GM12864 (cell line): ENCODE measurements at regions not wholly inside any gene's neighbourhood (a gene's known extent, or its start where the extent isn't known, plus 50 kb on each side); places are given as distances from the start of the nearest gene placed in this dataset.
A peak's percentile ranks its signal among the peaks of the same experiment; 100 is the strongest.

Experiments
- DNase-seq: peaks from one replicate; pipeline ENCODE4 v3.0.0-alpha.2; 2011; ENCODE audit warnings: low read depth
- H3K4me3 ChIP-seq: 2 replicates; pipeline ENCODE4 v1.5.1; 2011; ENCODE audit warnings: mild to moderate bottlenecking, low read depth, low read length, control low read depth
- TF ChIP-seq, protein P1 (sequence below): IDR thresholded peaks from 2 replicates; pipeline ENCODE4 v1.5.1; 2011; ENCODE audit warnings: low read depth, mild to moderate bottlenecking, moderate library complexity, low read length, control low read depth, inconsistent platforms; ENCODE audit errors: missing control alignments

DNA sequence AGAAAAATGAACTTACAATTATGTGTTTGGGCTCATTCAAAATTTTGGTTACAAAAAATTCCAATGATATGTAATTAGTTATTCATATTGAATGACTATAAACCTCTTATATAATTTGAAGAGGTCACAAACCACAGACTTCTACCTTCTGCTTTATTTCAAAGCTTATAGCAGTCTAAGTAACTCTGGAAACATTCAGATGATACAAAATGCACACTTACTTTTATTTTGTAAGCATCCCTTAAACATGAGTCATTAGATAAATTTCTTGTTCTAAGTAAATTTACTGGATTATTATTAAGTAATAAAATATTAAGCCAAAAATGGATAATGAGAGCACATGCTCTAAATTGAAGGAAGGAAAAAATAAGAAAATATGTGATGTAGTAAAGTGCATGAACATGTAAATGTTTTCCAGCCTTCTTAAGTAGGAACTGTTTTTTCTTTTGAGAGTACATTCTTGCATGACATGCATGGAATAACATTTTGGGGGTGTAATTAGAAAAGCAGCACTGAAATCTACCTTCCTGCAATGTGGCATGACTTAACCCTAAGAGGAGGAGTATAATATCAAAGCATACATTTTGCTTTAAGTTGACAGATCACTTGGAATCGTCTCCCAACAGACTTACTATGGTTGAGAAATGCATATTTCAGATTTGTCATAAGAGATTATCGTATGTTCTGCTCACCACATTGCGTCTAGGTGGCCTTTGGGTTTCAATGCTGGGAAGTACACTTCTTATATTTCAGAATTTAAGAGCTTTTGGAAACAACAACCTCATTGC, 372.7 kb upstream of the HSF2 start:
- no peak for DNase-seq
- TF ChIP-seq, protein P1, sequence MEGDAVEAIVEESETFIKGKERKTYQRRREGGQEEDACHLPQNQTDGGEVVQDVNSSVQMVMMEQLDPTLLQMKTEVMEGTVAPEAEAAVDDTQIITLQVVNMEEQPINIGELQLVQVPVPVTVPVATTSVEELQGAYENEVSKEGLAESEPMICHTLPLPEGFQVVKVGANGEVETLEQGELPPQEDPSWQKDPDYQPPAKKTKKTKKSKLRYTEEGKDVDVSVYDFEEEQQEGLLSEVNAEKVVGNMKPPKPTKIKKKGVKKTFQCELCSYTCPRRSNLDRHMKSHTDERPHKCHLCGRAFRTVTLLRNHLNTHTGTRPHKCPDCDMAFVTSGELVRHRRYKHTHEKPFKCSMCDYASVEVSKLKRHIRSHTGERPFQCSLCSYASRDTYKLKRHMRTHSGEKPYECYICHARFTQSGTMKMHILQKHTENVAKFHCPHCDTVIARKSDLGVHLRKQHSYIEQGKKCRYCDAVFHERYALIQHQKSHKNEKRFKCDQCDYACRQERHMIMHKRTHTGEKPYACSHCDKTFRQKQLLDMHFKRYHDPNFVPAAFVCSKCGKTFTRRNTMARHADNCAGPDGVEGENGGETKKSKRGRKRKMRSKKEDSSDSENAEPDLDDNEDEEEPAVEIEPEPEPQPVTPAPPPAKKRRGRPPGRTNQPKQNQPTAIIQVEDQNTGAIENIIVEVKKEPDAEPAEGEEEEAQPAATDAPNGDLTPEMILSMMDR = no peak
- H3K4me3 ChIP-seq = no peak overlapping the region

DNA sequence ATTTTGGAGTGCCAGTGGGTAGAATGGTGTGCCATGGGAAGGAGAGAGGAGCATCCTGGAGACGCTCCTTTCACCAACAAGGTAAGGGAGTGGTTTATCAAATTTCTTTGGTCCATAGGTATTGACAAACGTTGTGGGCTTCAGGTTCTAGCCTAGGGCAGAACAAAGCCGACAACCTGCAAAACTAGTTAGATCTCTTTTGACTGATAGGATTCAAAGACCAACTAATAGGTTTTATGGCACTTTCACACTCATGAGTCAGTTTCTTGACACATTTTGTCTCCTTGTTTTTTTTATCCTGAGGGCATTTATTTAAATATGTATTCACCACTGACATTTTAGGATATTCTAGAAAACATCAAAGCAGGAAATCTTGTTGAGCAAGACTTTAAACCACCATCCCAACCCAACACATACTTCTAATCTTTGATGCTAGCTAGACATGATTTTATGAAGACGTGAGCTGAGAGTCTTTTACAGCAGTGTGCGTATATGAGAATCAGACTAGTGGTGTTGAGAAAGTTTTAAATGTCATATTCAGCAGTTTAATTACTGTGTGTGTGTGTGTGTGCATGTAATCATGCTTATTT, 370.4 kb upstream of the HSF2 start:
- TF ChIP-seq, protein P1 = no peak
- no peak for DNase-seq
- H3K4me3 ChIP-seq = no peak overlapping the region

- no peak for DNase-seq
- no peak overlapping the region for H3K4me3 ChIP-seq
- TF ChIP-seq, protein P1 = peak; percentile 44
Observed at GRCh38 chr6:122033564-122034181, 365.8 kb upstream of the HSF2 start.

DNA sequence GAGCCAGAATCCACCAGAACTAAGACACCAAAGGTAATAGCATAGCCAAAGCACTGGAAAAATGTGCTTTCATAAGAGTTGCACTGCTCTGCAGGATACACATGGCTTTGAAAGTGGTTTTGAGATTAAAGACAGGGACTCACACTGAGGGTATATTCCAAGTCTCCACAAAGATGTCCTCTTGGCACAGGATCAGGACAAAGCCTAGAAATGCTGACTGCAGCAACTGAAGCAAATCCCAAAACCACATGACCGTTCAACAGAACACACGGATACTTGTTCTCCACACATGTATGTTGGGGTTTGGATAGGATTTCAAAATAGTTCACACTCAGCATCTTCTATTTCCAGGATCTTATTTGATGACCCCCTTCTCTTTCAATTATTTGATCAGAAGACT, 364.3 kb upstream of the HSF2 start:
- TF ChIP-seq, protein P1 = no peak
- no peak for DNase-seq

DNA sequence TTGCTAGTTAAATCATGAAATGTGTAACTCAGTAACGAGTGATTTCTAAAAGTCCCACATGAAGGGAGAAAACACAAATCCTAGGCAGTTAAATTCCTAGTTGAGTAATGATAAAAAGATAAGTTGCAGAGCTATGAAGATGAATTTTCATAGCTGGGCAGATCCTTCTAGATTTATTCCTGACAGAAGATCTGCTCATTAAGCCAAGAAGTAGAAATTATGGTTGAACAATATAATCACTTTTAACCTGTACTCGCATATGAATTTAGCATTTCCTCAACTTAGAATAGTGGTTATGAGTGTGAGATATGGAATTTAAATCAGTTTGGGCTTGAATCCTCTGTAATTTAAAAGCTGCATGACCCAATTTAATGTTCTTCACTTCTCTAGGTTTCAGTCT, 359.2 kb upstream of the HSF2 start:
- DNase-seq = no peak
- TF ChIP-seq, protein P1 = no peak
- H3K4me3 ChIP-seq = no peak overlapping the region

More for the DNA sequence above, 364.3 kb upstream of the HSF2 start:
- H3K4me3 ChIP-seq = no peak overlapping the region

- TF ChIP-seq, protein P1 = no peak
- H3K4me3 ChIP-seq = no peak overlapping the region
- DNase-seq = no peak
Observed at GRCh38 chr6:122042380-122042779, 357.1 kb upstream of the HSF2 start.
